GM19099 (cell line): ENCODE measurements at regions not wholly inside any gene's neighbourhood (a gene's known extent, or its start where the extent isn't known, plus 50 kb on each side); places are given as distances from the start of the nearest gene placed in this dataset.

ENCODE experiments used
- POLR2A ChIP-seq: IDR thresholded peaks from 3 replicates; pipeline ENCODE4 v1.6.1; 2011; ENCODE audit warnings: low read depth; ENCODE audit not compliant: insufficient read length; ENCODE audit errors: extremely low read depth

- no peak for TF ChIP-seq POLR2A
Measured at GRCh38 chr1:34450325-34450724, 273.6 kb downstream of the C1orf94 start.

DNA sequence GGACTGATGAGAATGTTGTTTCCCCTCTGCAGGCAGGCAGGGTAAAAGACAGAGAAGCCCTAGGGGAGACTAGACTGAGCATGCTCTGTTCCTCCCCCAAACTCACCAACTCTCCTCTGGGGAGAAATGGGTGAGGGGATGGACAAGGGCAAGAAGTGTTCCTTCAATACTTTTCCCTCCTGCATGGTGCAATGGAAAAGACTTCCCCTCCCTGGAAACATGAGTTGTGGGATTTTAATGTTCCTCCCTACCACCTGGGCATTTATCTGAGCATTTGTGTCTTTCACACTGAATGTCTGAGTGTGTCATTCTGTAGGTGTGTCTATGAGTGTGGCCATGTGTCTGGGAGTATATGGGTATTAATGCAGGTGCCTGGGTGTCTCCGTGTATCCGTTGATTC is 275.7 kb downstream of the C1orf94 start:
- no peak for TF ChIP-seq POLR2A

DNA sequence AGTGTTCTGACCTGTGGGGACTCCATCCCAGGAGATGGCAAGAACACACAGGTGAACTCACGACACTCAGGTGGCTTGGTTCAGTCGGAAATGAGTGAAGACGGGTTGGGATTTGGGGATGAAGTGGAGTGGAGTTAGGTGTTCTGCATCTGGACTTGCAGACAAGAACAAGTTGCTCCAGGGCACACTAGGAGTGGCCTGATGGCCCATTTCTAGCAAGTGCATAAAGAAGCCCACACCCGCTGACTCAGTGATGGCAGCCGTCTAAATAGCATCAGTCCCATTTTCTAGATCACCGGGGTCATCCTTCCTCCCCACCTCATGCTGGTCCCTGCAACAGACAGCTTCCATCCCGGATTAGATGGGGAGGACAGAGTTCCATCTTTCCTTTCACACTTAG is 278.4 kb downstream of the C1orf94 start:
- no peak for TF ChIP-seq POLR2A

DNA sequence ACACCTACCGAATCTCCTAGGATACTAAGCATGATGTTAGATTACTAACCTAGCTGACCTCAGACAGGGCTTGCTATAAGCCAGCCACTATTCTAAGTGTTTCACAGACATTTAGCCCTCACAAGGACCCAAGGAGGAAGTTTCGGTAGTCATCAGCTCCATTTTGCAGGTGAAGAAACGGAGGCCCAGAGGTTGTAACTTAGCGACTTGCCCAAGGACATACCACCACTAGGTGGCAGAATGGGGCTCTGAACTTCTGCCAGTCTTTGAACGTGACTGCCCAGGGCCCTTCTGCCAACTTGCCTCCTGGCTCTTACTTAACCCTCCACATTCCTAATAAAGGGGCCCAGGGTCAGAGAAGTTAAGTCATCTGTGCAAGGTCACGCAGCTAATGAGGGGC is 283.5 kb downstream of the C1orf94 start:
- no peak for TF ChIP-seq POLR2A

- no peak for TF ChIP-seq POLR2A
Measured at GRCh38 chr1:34470401-34470800, 284.4 kb upstream of the GJB5 start.

- no peak for TF ChIP-seq POLR2A
Measured at GRCh38 chr1:34474566-34474965, 280.3 kb upstream of the GJB5 start.

GRCh38 chr1:34476371-34476770 is 278.5 kb upstream of the GJB5 start:
- TF ChIP-seq POLR2A = no peak

DNA sequence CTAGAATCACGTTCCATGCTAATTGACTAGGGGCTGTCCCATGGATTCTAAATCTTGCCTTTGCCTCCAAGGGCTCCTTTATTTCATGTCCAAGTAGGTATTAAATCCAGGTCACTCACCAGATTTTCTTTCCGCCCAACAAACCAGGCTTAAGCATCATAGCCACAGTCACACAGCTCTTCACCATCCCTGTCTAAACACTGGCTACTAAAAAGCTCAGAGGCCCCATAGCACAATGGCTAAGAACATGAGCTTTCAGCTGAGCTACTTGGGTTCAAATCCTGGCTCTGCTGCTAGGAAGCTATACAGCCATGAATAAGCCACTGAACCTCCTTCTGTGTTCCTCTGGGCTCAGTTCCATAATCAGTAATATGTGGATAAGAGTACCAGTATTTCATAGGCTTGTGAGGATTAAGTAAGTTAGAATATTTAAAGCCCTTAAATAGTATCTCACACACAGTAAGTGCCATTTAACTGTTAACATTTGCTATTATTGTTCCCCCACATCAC is 277.2 kb upstream of the GJB5 start:
- TF ChIP-seq POLR2A = no peak

- no peak for TF ChIP-seq POLR2A
Measured at GRCh38 chr1:34478515-34479076, 276.3 kb upstream of the GJB5 start.

GRCh38 chr1:34479731-34480130 is 275.1 kb upstream of the GJB5 start:
- no peak for TF ChIP-seq POLR2A

DNA sequence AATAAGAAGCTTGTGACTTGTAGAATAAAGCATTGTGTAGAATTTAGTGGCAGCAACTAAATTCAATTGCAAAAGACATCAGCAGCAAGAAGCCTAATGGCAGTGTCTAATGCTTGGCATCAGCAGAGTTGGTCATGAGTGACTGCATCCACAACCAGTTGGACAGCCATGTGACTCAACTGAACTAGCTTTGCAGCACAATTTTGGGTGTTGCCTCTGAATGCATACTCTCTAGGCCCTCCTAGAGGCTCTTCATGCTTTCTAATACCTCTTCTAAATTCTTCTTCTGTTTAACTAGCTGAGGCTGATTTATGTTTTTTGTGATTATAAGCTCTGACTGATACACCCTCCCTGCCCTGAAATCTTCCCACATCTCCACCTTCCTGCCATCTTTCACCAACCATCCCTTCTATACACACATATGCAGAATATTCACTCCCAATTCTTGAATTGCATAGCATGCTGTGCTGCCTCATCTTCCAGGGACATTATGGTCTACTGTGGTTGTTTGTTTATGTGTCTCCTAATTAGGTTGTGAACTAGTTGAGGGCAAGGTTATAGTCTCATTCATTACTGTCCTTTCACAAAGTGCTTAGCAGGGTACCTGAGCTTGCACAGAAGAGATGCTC is 266.7 kb upstream of the GJB5 start:
- no peak for TF ChIP-seq POLR2A

- no peak for TF ChIP-seq POLR2A
Measured at GRCh38 chr1:34500451-34500850, 254.4 kb upstream of the GJB5 start.

DNA sequence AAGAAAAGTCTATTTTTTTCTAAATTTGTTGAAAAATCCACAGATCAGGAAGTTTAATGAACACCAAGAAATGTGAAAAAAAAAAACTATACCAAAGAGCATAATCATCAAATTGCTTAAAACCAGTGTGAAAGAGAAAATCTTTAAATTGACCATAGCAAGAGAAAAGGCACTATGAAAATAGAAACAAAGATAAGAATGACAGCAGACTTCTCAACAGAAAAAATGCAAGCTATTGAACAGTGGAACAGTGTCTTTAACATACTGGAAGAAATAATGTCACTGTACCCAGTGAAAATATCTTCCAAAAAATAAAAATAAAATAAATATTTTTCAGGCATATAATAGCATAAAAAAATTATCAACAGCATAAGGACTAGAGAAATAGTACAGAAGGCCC is 243.0 kb upstream of the GJB5 start:
- TF ChIP-seq POLR2A = no peak

GRCh38 chr1:34518146-34518699 is 236.6 kb upstream of the GJB5 start:
- no peak for TF ChIP-seq POLR2A

DNA sequence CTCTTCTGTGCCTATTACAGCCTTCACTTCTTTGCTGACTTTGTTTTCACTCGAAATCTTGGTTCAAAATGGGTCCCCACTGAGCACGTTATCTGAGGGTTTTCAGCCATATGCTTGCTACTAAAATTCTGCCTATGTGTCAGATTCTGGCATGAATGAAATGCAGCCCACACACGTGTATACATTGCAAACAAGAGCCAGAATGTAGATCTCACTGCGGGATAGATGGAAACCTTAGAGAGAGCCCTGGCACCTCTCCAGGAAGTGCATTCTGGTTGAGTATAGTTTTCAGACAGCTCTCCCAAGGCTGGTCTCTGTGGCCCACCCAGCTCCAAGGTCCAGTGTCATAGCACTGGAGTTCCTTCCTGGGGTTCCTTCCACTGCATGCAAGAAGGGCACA is 234.7 kb upstream of the GJB5 start:
- TF ChIP-seq POLR2A = no peak

DNA sequence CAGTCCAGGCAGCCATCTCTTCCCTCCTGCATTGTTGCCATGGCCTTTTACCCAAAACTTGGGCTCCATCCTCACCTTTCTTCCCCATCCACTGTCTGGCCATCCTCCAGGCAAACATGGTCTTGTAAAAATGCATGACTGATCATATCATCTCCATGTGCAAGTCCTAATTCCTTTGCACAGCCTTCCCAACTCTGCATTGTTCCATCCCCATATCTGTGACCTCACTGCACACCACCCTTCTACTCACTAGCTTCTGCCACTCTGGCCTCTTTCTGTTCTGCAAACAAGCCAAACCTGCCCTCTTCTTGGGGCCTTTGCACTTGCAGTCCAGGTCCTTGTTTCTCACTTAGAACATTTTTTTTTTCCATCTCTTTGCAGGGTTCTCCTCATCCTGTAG is 230.1 kb upstream of the GJB5 start:
- no peak for TF ChIP-seq POLR2A

DNA sequence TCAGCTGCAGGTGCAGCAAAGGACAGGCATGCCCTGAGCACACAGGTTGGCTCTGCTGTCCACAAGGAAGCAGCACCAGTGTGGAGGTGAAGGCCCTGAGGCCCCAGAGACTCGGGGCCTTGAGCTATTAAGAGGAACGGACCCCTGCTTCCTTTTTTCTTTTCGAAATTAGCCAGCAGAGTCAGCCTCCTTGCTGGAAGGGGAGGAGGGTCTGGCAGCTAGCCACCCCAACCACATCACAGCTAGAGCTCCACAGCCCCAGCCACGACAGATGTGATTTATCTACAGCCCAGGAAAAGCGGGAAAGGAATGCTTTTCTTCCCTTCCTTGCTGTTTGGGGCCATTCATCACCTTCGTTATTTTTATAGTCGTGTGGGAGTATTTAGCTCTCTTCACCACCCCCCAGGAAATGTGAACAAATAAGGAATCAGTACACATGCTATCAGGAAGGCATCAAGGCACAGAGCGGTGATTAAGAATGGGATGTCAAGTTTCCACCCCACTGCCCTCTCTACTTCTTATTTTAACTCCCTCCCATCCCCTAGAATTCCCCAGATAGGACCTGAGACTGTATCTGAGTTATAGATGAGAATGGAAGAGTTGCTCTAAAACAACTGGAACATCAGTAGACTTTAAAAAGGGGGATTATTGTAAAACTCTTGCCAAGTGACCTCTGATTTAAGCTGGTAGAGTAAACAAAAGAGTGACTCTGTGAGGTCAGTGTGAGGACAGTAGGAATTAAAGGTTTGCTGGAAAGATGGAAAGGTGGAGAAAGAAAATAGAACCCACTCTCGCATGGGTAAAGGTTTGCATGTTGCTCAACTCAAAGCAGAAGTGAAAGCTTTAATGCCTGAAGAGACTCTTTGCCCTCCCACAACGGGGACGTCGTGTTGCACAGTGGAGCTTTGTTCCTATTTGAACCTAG is 224.7 kb upstream of the GJB5 start:
- peak; percentile 26 for TF ChIP-seq POLR2A
